ENCODE measurements at regions not wholly inside any gene's neighbourhood (a gene's known extent, or its start where the extent isn't known, plus 50 kb on each side); places are given as distances from the start of the nearest gene placed in this dataset.

DNA sequence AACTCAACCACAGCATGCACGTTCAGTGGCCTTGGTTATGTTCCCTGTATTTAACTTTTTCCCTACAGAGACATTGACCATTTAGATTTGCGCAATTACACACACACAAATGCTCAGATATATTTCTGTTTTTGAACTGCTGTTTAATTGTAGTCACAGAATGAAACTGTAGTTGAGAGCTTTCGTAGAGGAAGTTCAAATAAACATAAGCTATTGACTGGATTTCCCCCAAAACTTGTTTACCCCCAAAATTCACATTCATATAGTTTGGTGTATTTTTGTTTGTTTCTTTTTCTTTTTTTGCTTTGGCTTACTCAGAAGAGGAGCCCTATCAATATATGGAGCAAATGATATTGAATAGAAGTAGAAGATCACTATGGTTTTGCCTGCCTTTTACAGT, 921.0 kb downstream of the ADGRL2 start:
- DNase-seq: no peak

DNA sequence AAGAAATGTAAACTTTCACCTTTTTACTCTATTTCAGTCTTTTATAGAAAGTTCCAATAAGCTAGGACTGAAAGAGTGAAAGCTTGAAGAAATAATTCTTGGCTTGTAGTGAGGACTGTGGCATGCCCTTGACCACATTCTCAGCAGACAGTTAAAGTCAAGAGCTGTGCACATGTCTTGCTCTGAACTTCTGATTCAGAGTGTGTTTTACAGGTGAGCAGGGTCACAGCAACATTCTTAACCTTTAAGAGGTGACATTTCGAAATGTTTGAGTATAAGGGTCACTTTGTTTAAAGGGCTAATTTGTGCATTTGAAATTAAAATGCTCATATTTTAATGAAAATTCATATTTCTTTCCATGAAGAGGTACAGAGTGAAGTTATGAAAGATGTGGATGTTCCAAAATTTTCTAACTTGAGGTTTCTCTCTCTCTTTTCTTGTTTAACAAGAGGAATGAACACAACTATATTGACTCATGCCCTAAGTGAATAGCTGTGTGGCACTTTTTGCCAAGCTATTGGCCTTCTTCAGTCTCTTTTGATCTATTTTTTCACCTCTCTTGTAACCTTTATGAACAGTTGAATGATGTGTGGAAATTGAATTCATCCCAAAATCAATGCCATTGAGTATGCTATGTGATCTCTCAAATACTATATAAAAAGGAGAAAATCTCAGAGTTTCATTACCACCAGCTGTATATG, 918.1 kb downstream of the ADGRL2 start:
- DNase-seq: no peak

DNA sequence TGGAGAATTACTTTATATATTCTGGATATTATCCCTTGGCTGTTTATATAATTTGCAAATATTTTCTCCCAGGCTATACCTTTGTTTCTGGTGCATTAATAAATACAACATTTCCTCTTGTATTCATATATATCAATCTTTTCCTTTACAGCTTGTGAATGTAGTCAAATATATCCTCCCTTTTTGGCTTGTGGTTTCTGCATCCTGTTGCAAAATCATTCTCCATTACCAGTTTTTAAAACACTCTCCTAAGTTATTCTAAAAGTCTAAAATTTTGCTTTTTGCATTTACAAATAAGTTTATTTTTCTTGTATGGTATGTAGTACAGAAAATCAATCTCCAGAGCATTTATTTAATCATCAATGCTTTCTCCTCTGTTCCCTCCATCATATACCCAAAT, 909.4 kb downstream of the ADGRL2 start:
- DNase-seq: no peak

DNA sequence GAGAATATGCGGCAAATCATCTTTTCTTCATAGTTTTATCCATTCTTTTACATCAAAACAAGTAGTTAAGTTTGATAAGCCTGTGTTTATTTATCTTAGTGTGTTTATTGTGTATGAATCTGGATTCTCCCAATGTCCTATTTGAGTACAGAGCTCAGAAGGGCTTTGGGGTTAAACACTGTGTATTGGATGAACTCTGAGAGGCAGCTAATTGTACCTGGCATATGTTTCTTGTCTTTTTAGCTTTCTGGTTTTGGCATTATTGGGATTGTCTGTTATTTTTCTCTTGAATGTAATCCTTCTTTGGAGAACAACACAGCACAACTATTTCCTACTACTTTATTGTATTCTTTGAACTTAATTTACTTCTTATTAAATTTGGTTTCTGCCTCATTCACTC, 906.9 kb downstream of the ADGRL2 start:
- DNase-seq: no peak

DNA sequence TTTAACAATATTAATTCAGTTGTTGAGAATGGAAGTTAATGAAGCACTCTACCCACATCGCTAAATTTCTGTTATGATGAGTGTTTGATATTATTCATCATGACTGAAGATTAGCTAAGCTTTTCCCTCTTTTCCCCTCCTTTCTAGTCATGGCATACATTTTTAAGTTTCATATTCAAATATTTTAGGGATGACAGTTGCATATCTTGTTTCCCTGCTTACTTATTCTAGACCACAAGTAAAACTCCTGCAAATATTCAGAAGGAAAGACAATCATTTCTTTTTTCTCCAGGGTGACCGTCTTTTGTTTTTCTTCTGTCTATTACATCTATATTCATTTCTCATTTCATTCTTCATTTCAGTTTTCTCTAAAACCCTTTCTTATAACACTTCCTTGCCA, 906.0 kb downstream of the ADGRL2 start:
- DNase-seq: no peak

DNA sequence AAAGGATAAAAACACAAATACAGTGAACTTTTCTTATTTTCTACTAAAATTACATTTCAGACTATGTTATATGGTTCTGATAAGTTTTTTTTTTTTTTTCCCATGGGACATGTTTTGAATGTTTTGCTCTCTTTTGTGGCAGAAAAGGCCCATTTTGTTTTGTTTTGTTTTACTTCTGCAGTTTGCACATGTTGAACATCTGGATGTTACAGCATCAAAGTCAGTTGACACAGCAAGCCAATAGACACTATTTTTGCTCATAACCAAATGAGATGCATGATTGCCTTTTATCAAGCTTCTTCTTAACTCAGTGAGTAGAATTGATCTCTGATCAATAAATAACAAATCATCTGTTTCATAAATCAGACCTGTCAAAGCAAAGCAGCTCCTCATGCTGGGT, 904.2 kb downstream of the ADGRL2 start:
- DNase-seq: no peak

DNA sequence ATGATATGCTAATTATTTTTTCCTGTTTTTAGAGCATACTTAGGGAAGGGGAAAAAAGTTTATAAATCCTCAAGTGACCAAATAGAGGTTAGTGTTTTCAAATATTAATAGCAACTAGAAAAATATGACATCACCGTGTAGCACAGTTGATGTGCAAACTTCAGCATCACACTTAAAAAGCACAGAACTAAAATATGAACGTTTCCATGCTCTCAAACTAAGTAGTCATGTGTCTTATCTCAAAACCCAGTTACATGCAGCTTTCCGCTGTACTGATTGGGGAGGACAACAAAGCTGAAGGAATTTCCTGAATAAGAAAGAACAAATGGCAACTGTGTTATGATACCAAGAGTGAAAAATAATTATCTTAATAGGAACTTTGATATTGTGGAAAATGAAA, 903.7 kb downstream of the ADGRL2 start:
- no peak for DNase-seq

DNA sequence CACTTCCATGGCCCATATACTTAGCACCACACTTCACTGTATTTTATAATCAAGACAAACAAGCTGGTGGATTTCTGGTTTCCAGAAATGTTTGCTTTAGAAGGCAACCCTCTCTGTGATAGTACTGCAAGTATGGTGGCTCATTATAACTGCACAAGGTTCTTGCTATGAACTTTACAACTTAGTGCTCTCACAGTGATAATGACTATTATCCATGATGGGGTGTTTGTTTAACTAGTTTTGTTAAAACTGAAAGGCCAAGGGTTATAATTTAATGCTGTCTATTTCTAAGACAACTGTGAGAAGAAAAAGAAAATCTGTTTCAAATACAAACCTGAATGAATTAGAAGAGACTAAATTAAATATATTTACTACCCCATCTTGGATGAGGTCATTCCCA, 903.2 kb downstream of the ADGRL2 start:
- DNase-seq: no peak

DNA sequence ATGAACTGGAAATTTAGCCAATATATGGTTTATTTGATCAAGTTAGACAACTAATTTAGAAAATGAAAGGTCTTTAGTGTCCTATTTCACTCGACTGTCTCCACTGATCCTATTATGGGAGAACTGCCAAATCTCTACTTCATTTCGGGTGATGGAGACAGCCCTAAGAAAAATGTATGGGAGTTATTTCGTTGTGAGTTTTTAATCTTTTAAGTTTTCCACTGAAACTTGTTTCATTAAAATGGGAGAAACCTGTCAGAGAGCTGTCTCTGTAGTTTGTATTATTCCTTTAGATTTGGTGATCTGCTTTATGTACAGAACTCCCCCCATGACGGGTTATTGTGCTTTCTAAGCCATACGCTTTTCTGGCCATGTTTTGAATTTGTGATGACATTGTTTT, 899.7 kb downstream of the ADGRL2 start:
- DNase-seq: no peak

DNA sequence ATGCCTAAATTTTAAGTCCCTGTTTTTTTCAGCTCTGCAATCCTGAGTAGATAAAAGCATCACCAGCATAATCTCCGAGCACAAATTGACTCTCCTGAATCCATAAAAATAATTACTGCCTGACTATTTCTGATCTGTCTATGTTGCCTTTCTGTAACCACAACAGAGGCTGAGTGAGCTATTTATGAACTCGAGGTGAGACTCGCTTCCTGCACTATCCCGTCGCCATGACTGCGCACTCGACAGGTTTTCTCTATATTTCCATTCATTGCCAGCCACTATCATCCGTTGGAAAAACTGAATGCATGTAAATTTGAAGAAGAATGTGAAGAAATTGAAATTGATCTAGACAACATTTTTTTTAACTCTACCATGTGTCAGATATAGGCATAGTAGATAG, 897.2 kb downstream of the ADGRL2 start:
- DNase-seq: no peak

DNA sequence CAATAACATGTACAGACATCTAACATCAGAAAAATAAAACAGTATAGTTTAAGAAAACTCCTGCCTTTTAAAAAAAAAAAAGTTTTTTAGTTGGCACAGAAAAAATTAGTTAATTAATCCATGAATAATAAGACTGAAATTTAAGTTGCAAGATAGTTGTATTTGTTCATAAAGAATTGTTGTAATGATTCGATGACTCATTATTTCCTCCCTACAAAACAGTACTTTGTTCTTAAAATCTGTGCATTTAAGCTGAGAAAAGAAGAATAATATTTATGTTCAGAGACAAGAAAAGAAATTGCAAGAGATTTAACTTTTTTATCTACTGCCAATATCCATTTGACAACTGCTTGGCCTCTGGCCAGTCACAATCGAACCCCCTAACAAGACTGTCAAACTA, 894.7 kb downstream of the ADGRL2 start:
- DNase-seq: no peak

DNA sequence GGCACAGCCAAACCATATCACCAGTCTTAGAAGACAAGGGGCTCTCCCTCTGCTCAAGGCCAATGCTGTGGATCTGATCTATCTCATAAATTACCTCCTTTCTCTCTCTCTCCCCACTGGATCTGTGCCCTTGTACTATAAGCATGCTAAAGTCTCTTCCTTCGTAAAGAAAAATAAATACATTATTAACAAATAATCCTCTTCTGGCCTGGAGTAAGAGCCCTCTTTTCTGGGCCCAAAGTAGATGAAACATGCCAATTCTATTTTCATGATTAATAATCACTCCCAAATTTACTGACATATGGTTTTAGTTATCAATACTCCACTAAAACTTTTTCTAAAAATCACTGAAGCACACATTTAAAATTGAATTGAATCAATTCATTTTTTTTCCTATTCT, 889.7 kb downstream of the ADGRL2 start:
- no peak for DNase-seq

DNA sequence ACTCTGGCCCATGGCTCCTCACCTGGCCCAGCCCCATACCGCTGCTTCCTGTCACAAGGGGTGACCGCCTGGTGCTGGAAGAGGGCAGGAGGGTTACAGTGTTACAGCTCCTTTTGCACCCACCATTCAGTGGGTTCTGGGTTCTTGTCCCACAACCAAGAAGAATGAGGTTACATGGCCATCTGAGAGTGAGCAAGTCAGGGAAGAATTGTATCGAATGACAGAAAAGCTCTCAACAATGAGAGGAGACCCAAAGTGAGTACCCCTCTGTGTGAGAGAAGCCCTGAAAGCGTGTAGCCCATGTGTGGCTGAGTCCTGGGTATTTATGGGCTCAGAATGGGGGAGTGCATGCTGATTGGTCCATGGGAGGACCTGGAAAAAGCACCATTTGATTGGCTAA, 888.5 kb downstream of the ADGRL2 start:
- DNase-seq: no peak

DNA sequence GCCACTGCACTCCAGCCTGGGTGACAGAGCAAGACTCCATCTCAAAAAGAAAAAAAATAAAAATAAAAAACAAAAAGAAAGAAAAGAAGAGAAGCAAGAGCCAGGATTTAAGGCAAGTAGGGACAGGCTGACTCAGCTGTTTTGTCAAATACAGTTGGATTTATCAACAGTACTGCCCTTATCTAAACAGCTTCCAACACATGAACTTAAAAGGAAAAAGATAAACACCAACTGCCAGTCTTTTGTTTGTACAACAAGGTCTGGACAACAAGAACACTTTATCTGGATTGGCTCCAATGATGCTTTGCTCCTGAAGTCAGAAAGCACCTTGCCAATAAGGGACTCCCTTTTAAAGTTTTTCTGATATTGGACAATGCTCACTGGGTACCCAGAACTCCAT, 886.0 kb downstream of the ADGRL2 start:
- no peak for DNase-seq

DNA sequence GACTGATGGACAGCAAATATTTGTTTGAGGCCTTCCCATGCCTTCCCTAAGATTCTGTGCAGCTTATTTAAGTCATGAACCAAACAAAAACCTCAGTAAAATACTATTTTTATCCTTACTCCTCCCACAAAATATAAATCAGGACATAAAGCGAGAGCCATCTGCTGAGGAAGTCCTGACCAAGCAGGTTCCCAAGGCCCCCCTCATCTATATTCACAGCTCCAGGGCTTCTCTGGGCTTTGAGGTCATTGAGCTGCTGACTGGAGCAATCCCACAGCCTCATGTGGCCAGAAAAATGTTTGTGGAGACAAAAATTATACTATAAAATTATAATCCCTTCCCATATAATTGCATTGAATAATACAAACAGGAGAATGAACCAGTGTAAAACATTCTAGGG, 846.2 kb downstream of the ADGRL2 start:
- no peak for DNase-seq

DNA sequence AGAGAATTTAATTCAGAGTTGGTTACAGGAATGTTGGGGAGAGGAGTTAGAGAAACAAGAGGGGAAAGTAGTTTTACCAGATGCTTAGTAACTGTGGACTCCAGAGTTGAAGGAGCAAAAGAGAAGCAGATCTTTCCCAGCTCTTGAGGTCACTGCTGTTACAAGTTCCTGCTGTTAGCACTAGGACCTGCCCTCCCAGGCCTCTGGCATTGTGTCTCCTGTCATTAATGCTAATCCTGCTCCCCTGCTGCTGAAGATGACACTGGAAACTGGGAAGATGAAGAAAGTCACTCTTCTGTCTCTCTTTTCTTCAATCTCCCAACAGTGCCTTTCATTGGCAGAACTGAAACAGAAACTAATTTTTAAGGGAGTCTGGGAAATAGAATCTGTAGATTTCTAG, 845.6 kb downstream of the ADGRL2 start:
- no peak for DNase-seq

DNA sequence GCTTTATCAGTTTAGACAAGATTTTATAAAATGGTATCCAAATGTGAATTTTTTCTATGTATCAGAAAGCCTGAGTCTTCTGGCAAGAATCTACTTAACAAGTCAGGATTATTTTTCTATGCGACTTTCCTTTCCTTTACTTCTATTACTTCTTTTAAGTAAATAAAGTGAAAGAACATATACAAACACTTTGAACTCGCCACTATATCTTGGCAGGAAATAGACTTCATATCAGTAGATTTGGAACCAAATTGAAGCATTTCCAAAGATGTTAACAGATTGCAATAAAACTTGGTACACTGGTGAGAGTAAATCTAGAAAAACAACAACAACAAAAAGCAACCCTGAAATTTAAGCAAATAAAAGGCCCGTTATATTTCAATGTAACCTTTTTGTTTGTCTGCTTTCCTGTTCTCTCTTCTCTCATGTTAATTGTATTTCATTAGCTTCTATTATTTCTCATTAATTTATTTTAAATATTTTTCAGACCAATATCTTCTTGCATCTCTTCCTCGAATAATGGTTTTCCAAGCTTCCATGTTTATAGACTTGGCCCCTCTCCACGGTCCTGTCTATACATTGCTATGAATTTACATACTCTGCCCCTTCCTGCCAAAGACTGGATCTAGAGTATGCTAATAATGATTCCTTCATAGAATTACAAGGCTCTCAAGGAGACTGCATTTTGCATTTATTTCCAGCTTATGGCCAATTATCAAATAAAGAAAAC, 843.6 kb downstream of the ADGRL2 start:
- no peak for DNase-seq

DNA sequence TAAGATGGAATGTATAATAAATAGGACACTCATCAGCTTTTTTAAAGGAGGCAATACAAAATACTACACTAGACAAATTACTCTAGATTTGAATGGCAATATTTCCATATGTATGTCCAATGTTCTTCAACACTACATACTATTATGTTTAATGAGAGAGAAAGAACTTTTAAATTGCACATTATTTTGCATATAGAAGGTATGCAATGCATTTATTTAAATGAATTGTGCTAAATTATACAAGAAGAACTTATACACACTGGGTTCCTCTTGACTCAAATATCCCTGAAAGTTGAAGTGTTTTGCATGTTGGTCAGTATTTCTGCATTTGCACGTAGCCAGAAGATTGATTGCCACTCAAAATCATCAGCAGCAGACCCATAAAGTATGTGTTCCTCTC, 839.6 kb downstream of the ADGRL2 start:
- no peak for DNase-seq

DNA sequence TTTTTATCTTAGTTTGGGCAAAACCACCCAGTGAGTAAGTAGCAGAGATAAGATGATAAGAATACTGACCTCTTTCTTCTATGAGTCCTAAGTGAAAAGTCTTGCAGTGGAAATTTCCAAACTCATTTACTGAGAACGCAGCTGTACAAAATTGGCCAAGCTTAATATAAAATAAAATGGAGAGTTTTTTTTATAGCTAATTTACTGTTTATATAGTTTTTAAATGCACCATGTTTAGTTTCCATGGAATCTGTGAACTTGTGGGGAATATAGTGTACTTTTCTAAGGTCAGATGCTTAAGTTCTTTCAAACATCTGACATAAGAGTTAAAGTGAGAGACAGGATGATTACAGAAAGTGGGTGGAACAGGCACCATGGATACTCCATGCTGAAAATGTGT, 833.5 kb downstream of the ADGRL2 start:
- no peak for DNase-seq

DNA sequence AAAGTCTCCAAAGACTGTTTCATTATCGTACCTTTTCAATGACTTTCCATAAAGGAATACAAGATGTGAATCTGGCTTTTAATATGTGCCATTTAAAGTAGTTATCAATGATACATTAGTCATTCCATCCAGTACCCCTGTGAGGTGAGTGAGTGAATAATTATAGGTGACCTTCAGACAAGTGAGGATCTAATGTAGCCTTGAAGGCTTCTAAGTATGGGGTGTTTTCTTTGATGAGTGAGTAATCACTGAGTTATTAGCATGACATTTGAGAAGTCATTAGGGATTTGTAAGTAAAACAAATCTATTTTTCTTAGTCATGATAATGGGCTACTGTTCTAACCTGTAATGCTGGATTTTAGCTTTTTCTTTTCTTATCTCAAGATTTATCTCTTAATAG, 831.4 kb downstream of the ADGRL2 start:
- DNase-seq: no peak

DNA sequence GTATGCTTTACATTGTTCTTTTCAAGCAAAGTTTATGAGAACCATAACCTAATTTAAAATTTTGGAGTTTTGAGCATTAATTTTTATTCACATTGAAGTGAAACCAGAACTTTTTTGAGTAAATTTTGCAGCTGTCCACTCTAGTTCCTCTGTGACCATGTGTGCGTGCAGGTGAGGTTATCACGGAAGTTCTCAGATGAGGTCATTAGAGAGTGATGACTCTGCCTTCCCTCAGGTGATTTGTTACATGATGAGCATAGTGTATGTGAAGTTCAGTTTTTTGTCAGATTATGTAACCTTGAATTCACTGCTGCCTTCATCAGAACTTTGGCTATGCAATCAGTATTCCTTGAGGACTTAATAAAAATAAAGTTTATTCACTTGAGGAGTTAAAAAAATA, 828.2 kb downstream of the ADGRL2 start:
- DNase-seq: no peak

DNA sequence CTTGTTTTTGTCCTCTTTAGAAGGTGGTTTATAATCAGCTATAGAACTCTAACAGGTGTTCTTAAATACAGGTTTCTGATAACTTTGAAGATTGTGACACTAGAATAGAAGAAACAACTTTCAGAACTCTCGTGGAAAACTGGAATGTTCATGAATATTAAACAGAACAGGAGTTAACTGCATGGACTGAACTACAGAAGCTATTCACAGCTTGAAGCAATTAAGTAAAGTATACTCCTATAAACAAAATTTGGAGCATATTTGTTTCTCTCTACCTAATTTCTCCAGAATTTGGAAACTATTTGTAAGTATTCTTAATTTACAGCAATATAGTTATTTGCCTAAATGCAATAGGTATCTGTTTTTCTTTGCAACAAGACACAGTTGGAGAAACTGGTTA, 824.8 kb downstream of the ADGRL2 start:
- no peak for DNase-seq

DNA sequence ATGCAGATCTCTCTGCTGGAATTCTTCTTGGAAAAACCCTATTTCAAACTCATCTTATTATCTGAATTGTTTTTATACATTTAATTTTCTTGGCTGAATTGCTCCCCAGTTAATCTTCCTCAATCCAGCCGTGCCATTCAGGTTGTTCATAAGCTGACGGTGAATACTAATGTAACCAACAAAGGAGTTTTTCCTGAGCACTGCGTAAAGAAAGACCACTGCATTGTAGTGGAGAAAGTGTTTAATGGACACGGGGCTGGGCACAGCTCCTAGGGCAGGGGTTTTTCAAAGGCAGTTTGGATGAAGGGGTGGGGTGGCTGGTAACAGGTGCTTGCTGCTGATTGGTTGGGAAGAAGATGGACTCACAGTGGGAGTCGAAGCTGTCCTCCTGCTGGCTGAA, 820.3 kb downstream of the ADGRL2 start:
- DNase-seq: no peak

DNA sequence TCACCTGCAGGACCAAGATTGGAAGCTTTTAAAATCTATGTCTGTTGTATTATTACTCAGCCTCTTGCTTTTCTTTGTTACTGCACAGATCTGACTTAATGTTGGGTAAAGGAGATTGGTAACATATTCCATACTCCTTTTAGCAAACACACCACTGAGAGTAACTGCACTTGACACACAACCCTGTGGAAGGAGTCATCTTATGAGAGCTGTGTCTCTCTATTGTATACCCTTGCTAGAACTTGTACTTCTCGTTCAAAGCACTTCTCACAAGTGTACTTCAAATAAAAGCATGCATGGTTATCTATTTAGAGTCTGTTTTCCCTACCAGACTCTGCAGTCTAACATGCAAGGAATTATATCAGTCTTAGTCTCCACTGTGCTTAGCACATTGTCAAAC, 813.4 kb downstream of the ADGRL2 start:
- no peak for DNase-seq

DNA sequence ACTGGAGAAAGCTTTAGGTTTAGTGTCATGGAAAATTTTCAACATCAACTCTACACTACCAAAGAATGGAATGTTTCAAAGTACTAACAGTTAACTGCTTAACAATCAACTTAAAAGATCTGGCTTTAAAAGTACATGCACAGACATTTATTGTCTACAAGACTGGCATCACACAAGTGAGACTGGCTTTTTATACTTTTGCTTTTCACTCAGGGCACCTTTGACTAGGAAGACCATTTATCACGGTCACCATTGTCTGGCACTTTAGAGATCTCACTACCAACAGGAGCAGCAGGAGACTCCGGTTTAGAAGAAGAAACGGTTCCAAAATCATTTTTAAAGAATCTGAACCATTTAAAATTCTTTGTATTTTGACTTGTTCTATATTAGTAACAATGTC, 812.3 kb downstream of the ADGRL2 start:
- no peak for DNase-seq
